A549 (cell line): ENCODE measurements at regions not wholly inside any gene's neighbourhood (a gene's known extent, or its start where the extent isn't known, plus 50 kb on each side); places are given as distances from the start of the nearest gene placed in this dataset.
A peak's percentile ranks its signal among the peaks of the same experiment; 100 is the strongest.

Experiments used
- ATAC-seq, 2 experiments: fragments of 200-7000 bp in 1 of 2; fragments of >200 bp in 1 of 2; cut with Nextera tagmentation in 1 of 2; cut with Tn5 transposase in 1 of 2; 3 replicates each; pipeline versions ENCODE4 v1.8.0 to v1.9.1; 2018 to 2020; ENCODE audit warnings: mild to moderate bottlenecking in 1 of 2, moderate library complexity in 1 of 2
- CTCF ChIA-PET: fragments of 300-600 bp; sonication (Branson Sonifier 250); formaldehyde crosslinking; extraction: SDS; loops from one replicate; lab custom pipeline; 2021; ENCODE audit warnings: antibody characterized with exemption, inconsistent platforms; lab: Yijun Ruan, JAX
- POLR2A ChIA-PET: fragments of 350-600 bp; formaldehyde crosslinking; extraction: SDS; loops from one replicate; lab custom pipeline; 2021; ENCODE audit warnings: antibody characterized with exemption, inconsistent platforms; lab: Yijun Ruan, JAX
- DNase-seq, 2 experiments: peaks; one replicate each; pipeline versions ENCODE4 v3.0.0 to v3.0.0-alpha.2; 2011 to 2016; ENCODE audit warnings: low read depth in 1 of 2, low spot score in 1 of 2
- FAIRE-seq: peaks from 2 replicates; lab custom pipeline; 2011; peaks lifted over from hg19 to GRCh38; lab: Jason Lieb, UNC
- H3K27ac ChIP-seq, 2 experiments: fragments of >200 bp; sonication (Bioruptor Twin); formaldehyde crosslinking; 3 replicates each; pipeline ENCODE4 v1.5.1; 2016 to 2017
- H3K4me1 ChIP-seq: fragments of >200 bp; sonication (Bioruptor Twin); formaldehyde crosslinking; 3 replicates; pipeline ENCODE4 v1.6.1; 2016
- H3K4me2 ChIP-seq: fragments of >200 bp; sonication (Bioruptor Twin); formaldehyde crosslinking; 3 replicates; pipeline ENCODE4 v1.6.1; 2016
- H3K4me3 ChIP-seq: fragments of >200 bp; sonication (Bioruptor Twin); formaldehyde crosslinking; 3 replicates; pipeline ENCODE4 v1.5.1; 2016
- H3K9me3 ChIP-seq: fragments of >200 bp; sonication (Bioruptor Twin); formaldehyde crosslinking; 3 replicates; pipeline ENCODE4 v1.6.1; 2016
- CBX8 ChIP-seq: fragments of 200-600 bp; sonication (generic); IDR thresholded peaks from 2 replicates; pipeline ENCODE4 v1.6.1; 2016
- CEBPB ChIP-seq, 2 experiments: fragments of >200 bp in 1 of 2; sonication (Bioruptor Twin) in 1 of 2; formaldehyde crosslinking in 1 of 2; IDR thresholded peaks; 2 replicates each; pipeline ENCODE4 v1.6.1; 2012 to 2016
- CHD2 ChIP-seq: fragments of 150-350 bp; IDR thresholded peaks from 2 replicates; pipeline ENCODE4 v1.6.1; 2014; ENCODE audit warnings: low read length; ENCODE audit not compliant: partially characterized antibody
- EHMT2 ChIP-seq: fragments of 200-600 bp; sonication (generic); IDR thresholded peaks from 2 replicates; pipeline ENCODE4 v1.6.1; 2016; ENCODE audit warnings: antibody characterized with exemption, low read depth, mild to moderate bottlenecking, moderate library complexity
- EP300 ChIP-seq, 2 experiments: fragments of >200 bp; sonication (Bioruptor Twin); formaldehyde crosslinking; IDR thresholded peaks; 2 replicates in 1 of 2; 3 replicates in 1 of 2; pipeline ENCODE4 v1.6.1; 2016 to 2017
- FOSL2 ChIP-seq, 2 experiments: fragments of 450-650 bp in 1 of 2; fragments of >200 bp in 1 of 2; sonication (Bioruptor Twin) in 1 of 2; formaldehyde crosslinking; IDR thresholded peaks; 2 replicates each; pipeline versions ENCODE4 v1.5.0 to v1.6.1; 2016 to 2020; ENCODE audit warnings: mild to moderate bottlenecking in 1 of 2, moderate library complexity in 1 of 2
- FOXS1 ChIP-seq: fragments of 250-450 bp; sonication (Bioruptor Pico); IDR thresholded peaks from 2 replicates; pipeline ENCODE4 v1.5.0; 2020; ENCODE audit warnings: mild to moderate bottlenecking, moderate library complexity
- GATA3 ChIP-seq: IDR thresholded peaks from 2 replicates; pipeline ENCODE4 v1.6.1; 2012; ENCODE audit warnings: borderline replicate concordance
- HDAC2 ChIP-seq: fragments of 200-600 bp; sonication (generic); IDR thresholded peaks from 2 replicates; pipeline ENCODE4 v1.6.1; 2016
- HEYL ChIP-seq: fragments of 250-450 bp; sonication (Bioruptor Pico); IDR thresholded peaks from 2 replicates; pipeline ENCODE4 v1.8.0; 2021; ENCODE audit warnings: mild to moderate bottlenecking, moderate library complexity
- HOXA7 ChIP-seq: fragments of 250-450 bp; sonication (Bioruptor Pico); IDR thresholded peaks from 2 replicates; pipeline ENCODE4 v1.5.0; 2020; ENCODE audit warnings: mild to moderate bottlenecking, moderate library complexity
- HOXB5 ChIP-seq: fragments of 250-450 bp; sonication (Bioruptor Pico); IDR thresholded peaks from 2 replicates; pipeline ENCODE4 v1.5.0; 2020; ENCODE audit warnings: mild to moderate bottlenecking, moderate library complexity
- MAFK ChIP-seq: fragments of 450-650 bp; IDR thresholded peaks from 2 replicates; pipeline ENCODE4 v1.6.1; 2014; ENCODE audit not compliant: partially characterized antibody
- MAX ChIP-seq: IDR thresholded peaks from 2 replicates; pipeline ENCODE4 v1.6.1; 2012
- MAZ ChIP-seq: fragments of 150-350 bp; IDR thresholded peaks from 2 replicates; pipeline ENCODE4 v1.6.1; 2014; ENCODE audit warnings: antibody characterized with exemption, low read depth, low read length, borderline replicate concordance
- NFE2L2 ChIP-seq: fragments of 150-350 bp; conservative IDR thresholded peaks from 2 replicates; pipeline ENCODE4 v1.6.1; 2014; ENCODE audit warnings: low read length
- PHF8 ChIP-seq: fragments of 200-600 bp; sonication (generic); IDR thresholded peaks from 2 replicates; pipeline ENCODE4 v1.6.1; 2016; ENCODE audit warnings: low read depth, mild to moderate bottlenecking, antibody characterized with exemption, moderate library complexity, borderline replicate concordance
- POLR2AphosphoS2 ChIP-seq: conservative IDR thresholded peaks from 2 replicates; pipeline ENCODE4 v1.6.1; 2012; ENCODE audit warnings: low read length, improper control_type of control experiment, inconsistent platforms
- RAD21 ChIP-seq, 2 experiments: fragments of >200 bp in 1 of 2; sonication (Bioruptor Twin) in 1 of 2; formaldehyde crosslinking in 1 of 2; IDR thresholded peaks in 1 of 2; conservative IDR thresholded peaks in 1 of 2; 2 replicates in 1 of 2; 3 replicates in 1 of 2; pipeline ENCODE4 v1.6.1; 2012 to 2018; ENCODE audit warnings: inconsistent platforms in 1 of 2
- RARB ChIP-seq: fragments of 250-450 bp; sonication (Bioruptor Pico); IDR thresholded peaks from 2 replicates; pipeline ENCODE4 v1.8.0; 2021; ENCODE audit warnings: mild to moderate bottlenecking, moderate library complexity
- RCOR1 ChIP-seq: fragments of 150-350 bp; IDR thresholded peaks from 2 replicates; pipeline ENCODE4 v1.6.1; 2014; ENCODE audit warnings: antibody characterized with exemption, low read length, low read depth
- REST ChIP-seq: fragments of 200-600 bp; sonication (generic); IDR thresholded peaks from 2 replicates; pipeline ENCODE4 v1.6.1; 2016; ENCODE audit warnings: antibody characterized with exemption, mild to moderate bottlenecking, moderate library complexity
- SREBF2 ChIP-seq: fragments of 450-650 bp; IDR thresholded peaks from 2 replicates; pipeline ENCODE4 v1.6.1; 2014; ENCODE audit warnings: mild to moderate bottlenecking, moderate library complexity
- ZC3H11A ChIP-seq: fragments of 450-650 bp; IDR thresholded peaks from 2 replicates; pipeline ENCODE4 v1.6.1; 2014; ENCODE audit warnings: antibody characterized with exemption, mild to moderate bottlenecking
- WGBS: methylation state at CpG from one replicate; pipeline ENCODE4 v1.1.6; 2017; ENCODE audit errors: missing lambda C conversion rate; 5-methylcytosine and 5-hydroxymethylcytosine counted together
- TF ChIP-seq, protein P1 (sequence below): IDR thresholded peaks from 2 replicates; pipeline ENCODE4 v1.6.1; 2012

GRCh38 chr3:144105542-144105941, 133.9 kb downstream of the DIPK2A start:
- DNase-seq (peak in 1 of 2 experiments; percentile 3), FAIRE-seq (no peak), ATAC-seq (no peak; a peak in 1 of 6 replicates)
- Histone ChIP-seq H3K9me3 (no peaks in the 10 kb centered on the region), H3K27ac (no peak overlapping the region), H3K4me1 (no peaks in the 10 kb centered on the region), H3K4me3 (no peak overlapping the region), H3K4me2 (no peak overlapping the region)
- 9% methylated on average over 3 of the region's 3 CpGs for WGBS
- POLR2A ChIA-PET, result no interaction called here
- no peak for TF ChIP-seq HOXB5 (CRISPR knock-in tag)
- no peak for TF ChIP-seq MAZ
- TF ChIP-seq ZC3H11A, result no peak
- TF ChIP-seq HOXA7, result no peak
- TF ChIP-seq CHD2, result no peak
- no peak for TF ChIP-seq GATA3
- TF ChIP-seq RAD21 (conservative IDR thresholded peaks at IDR 0.05 in 1 of 2, IDR thresholded peaks at IDR 0.05 in 1 of 2), result no peak
- no peak for TF ChIP-seq RARB (CRISPR knock-in tag)
- no peak for TF ChIP-seq POLR2AphosphoS2
- no peak for TF ChIP-seq REST
- TF ChIP-seq RCOR1, result no peak
- CTCF ChIA-PET, result no interaction called here

DNA sequence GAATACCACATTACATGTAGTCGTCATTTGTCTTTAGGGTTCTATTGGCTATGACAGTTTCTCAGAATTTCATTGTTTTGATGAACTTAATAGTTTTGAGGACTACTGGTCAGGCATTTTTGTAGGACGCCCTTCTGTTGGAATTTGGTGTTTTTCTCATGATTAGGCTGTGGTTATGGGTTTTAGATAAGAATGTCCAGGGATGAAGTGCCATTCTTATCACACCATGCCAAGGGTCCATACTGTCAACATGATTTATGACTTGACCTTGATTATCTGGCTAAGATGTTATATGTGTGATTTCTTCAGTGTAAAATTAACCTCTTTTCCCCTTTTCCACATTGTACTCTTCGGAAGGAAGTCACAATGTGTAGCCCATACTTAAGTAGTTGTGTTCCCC, 135.3 kb downstream of the DIPK2A start:
- Histone ChIP-seq H3K4me1 (no peaks in the 10 kb centered on the region), H3K4me2 (no peak overlapping the region), H3K9me3 (no peaks in the 10 kb centered on the region), H3K4me3 (no peak overlapping the region), H3K27ac (no peak overlapping the region)
- ATAC-seq (no peak), FAIRE-seq (no peak), DNase-seq (no peak)
- ChIA-PET CTCF (no interaction called here), POLR2A (no interaction called here)
- WGBS, result 16% methylated on average over 3 of the region's 3 CpGs
- TF ChIP-seq FOXS1 (no peak), EP300 (IDR thresholded peaks at IDR 0.05) (no peak), CBX8 (no peak), RARB (CRISPR knock-in tag) (no peak), PHF8 (no peak), CEBPB (IDR thresholded peaks at IDR 0.05) (no peak), MAX (no peak), EHMT2 (no peak), MAFK (no peak), HEYL (CRISPR knock-in tag) (no peak), SREBF2 (no peak), HOXB5 (CRISPR knock-in tag) (no peak), CHD2 (no peak), HDAC2 (no peak), FOSL2 (IDR thresholded peaks at IDR 0.05) (no peak), FOSL2 (CRISPR knock-in tag; IDR thresholded peaks at IDR 0.05) (no peak), NFE2L2 (no peak)
- TF ChIP-seq, protein P1, sequence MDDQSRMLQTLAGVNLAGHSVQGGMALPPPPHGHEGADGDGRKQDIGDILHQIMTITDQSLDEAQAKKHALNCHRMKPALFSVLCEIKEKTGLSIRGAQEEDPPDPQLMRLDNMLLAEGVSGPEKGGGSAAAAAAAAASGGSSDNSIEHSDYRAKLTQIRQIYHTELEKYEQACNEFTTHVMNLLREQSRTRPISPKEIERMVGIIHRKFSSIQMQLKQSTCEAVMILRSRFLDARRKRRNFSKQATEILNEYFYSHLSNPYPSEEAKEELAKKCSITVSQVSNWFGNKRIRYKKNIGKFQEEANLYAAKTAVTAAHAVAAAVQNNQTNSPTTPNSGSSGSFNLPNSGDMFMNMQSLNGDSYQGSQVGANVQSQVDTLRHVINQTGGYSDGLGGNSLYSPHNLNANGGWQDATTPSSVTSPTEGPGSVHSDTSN, result no peak
